Body of pancreas (tissue), 4 donors: ENCODE measurements at regions not wholly inside any gene's neighbourhood (a gene's known extent, or its start where the extent isn't known, plus 50 kb on each side); places are given as distances from the start of the nearest gene placed in this dataset.
A peak's percentile ranks its signal among the peaks of the same experiment; 100 is the strongest.

ENCODE experiments used
- ATAC-seq: fragments of 150-250 bp; one replicate; pipeline ENCODE4 v1.9.1; 2016
- DNase-seq, 4 donors: peaks; one replicate each; pipeline ENCODE4 v3.0.0-alpha.2; 2019
- H3K27ac ChIP-seq, 4 donors: fragments of 200-600 bp; sonication (generic); 1 replicate in 3 of 4; 2 replicates in 1 of 4; pipeline versions ENCODE4 v1.5.1 to v1.6.1; 2016 to 2019; ENCODE audit warnings: mild to moderate bottlenecking in 1 of 4, mixed read lengths in 1 of 4, moderate library complexity in 1 of 4
- H3K27me3 ChIP-seq, 2 donors: fragments of 200-600 bp; sonication (generic); one replicate each; pipeline ENCODE4 v1.6.0; 2016; ENCODE audit warnings: mild to moderate bottlenecking in 1 of 2
- H3K36me3 ChIP-seq, 2 donors: fragments of 200-600 bp; sonication (generic); replicated peaks in 1 of 2; 2 replicates each; pipeline ENCODE4 v1.5.1; 2016; ENCODE audit warnings: low read depth in 2 of 2; ENCODE audit not compliant: insufficient read depth in 1 of 2
- H3K4me1 ChIP-seq: fragments of 200-600 bp; sonication (generic); one replicate; pipeline ENCODE4 v1.6.0; 2016
- H3K4me3 ChIP-seq, 2 donors: fragments of 200-600 bp; sonication (generic); 1 replicate in 1 of 2; 2 replicates in 1 of 2; pipeline ENCODE4 v1.5.1; 2016 to 2019
- H3K9me3 ChIP-seq, 3 donors: fragments of 200-600 bp; sonication (generic); 1 replicate in 2 of 3; 2 replicates in 1 of 3; pipeline ENCODE4 v1.5.1; 2016
- POLR2A ChIP-seq, 3 donors: fragments of 450-650 bp; IDR thresholded peaks; one replicate each; pipeline ENCODE4 v1.6.1; 2016; ENCODE audit warnings: antibody characterized with exemption in 3 of 3, mild to moderate bottlenecking in 2 of 3
- WGBS, 2 donors: methylation state at CpG; one replicate each; pipeline ENCODE4 v1.1.5; 2017; 5-methylcytosine and 5-hydroxymethylcytosine counted together
- intact Hi-C: fragments of 100-400 bp; cut with DNase I; formaldehyde crosslinking; loops from one replicate; pipeline ENCODE4 v1.15.1; 2023
- TF ChIP-seq, protein P1 (sequence below), 7 experiments: fragments of 450-650 bp in 4 of 7; fragments of 200-600 bp in 3 of 7; sonication (generic) in 3 of 7; IDR thresholded peaks; one replicate each; pipeline ENCODE4 v1.5.1; 2016 to 2019; ENCODE audit warnings: antibody characterized with exemption in 7 of 7

DNA sequence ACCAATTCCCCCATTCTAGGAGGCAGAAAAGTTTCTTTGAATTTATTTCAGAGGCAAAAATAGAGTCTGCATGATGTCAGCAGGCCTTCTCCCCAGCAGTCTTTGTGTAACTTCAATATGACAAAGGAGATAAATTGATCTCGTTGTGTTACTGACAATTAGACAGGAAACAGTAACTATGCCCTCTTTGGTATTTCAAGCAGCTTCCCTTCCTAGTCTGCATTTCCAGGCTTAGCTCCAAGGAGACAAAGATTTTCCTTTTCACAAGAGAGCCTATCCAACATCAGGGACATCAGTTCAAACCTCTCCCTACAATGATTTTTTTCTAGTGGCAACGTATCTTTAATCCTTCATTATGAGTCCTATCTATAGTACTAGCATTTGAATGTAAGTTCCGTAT is 245.9 kb upstream of the HSF2 start:
- intact Hi-C loops = no loop called here
- H3K27me3 ChIP-seq = no peaks in the 10 kb centered on the region
- 51 to 56% methylated on average over 3 of the region's 3 CpGs for WGBS, 2 donors
- no peak for TF ChIP-seq POLR2A (IDR thresholded peaks at IDR 0.05)
- TF ChIP-seq, protein P1, sequence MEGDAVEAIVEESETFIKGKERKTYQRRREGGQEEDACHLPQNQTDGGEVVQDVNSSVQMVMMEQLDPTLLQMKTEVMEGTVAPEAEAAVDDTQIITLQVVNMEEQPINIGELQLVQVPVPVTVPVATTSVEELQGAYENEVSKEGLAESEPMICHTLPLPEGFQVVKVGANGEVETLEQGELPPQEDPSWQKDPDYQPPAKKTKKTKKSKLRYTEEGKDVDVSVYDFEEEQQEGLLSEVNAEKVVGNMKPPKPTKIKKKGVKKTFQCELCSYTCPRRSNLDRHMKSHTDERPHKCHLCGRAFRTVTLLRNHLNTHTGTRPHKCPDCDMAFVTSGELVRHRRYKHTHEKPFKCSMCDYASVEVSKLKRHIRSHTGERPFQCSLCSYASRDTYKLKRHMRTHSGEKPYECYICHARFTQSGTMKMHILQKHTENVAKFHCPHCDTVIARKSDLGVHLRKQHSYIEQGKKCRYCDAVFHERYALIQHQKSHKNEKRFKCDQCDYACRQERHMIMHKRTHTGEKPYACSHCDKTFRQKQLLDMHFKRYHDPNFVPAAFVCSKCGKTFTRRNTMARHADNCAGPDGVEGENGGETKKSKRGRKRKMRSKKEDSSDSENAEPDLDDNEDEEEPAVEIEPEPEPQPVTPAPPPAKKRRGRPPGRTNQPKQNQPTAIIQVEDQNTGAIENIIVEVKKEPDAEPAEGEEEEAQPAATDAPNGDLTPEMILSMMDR (IDR thresholded peaks at IDR 0.05) = no peak
- no peak overlapping the region for H3K4me3 ChIP-seq
- no peaks in the 10 kb centered on the region for H3K4me1 ChIP-seq
- H3K9me3 ChIP-seq = no peaks in the 10 kb centered on the region
- no peak for ATAC-seq
- no peak overlapping the region for H3K27ac ChIP-seq
- DNase-seq = no peak
- no peaks in the 10 kb centered on the region for H3K36me3 ChIP-seq

DNA sequence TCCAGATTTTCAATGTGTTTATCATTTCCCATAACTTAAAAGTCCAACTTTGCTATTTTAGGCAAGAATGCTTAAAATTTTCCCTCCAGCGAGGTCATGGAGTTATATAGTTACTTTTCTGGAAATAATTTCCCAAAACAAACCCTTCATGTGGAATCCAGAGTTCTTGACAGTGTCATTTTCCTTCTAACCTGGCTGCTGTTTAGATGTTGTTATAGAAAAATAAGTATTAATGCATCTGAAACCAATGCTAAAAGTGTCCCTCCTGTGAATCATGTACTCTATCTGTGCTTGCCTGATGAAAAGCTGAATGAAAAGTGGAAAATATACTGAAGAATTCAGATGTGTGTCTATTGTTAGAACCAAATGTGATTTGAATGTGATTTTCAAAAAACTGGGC is 245.3 kb upstream of the HSF2 start:
- Histone ChIP-seq H3K27me3 (no peaks in the 10 kb centered on the region), H3K4me3 (no peak overlapping the region), H3K4me1 (no peaks in the 10 kb centered on the region), H3K9me3 (no peaks in the 10 kb centered on the region), H3K27ac (no peak overlapping the region), H3K36me3 (no peaks in the 10 kb centered on the region)
- TF ChIP-seq, protein P1 (IDR thresholded peaks at IDR 0.05) = no peak
- TF ChIP-seq POLR2A (IDR thresholded peaks at IDR 0.05) = no peak
- DNase-seq (no peak), ATAC-seq (no peak)
- intact Hi-C loops = no loop called here
- WGBS, 2 donors = 68 to 71% methylated on average over 1 of the region's 1 CpG

DNA sequence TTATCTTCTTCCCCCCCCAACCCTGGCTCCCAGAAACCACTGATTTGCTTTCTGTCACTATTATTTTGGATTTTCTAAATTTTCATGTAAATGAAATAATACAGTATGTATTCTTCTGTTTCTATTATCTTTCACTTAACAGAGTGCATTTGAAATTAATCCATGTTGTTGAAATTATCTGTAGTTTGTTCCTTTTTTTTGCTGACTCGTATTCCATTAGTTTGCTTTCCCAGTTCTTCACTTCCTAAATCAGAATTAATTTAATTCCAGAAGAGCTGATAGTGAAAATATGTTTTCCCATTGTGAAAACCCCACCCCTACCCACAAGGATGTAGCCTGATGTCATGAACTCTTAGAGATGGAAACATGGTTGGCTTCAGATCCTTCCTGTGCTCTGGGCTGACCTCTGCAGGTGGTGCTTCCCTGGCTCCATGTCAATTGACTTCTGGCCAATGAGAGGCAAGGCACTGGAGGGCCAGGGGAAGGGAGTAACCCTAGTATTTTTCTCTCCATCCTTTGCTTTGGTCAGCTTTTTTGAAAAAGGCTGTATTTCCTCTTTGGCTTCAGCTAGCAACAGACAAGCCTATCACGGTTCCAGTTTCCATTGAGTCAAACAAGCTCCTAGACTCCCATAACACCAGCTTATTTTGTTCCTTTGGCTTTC is 244.4 kb upstream of the HSF2 start:
- ATAC-seq = no peak
- TF ChIP-seq, protein P1 (IDR thresholded peaks at IDR 0.05) = no peak
- TF ChIP-seq POLR2A (IDR thresholded peaks at IDR 0.05) = no peak

DNA sequence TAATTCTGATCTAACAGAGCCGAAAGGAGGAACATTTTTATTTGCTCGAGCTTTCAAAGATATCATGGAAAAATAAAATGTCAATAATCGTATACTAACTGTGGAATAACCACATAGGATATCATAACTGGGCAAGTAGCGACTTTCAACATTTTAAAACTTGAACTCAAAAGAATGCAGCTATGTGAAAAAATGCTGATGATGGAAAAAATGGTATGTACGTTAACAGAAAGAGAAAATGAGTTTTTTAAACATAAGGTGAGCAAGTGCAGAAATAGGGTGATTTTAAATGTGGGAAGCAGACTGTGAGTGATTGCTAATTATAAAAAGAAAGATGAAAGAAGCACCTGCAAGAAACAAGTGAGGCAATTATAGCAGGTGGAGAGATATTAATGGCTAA is 238.3 kb upstream of the HSF2 start:
- 76 to 77% methylated on average over 5 of the region's 5 CpGs for WGBS, 2 donors
- H3K9me3 ChIP-seq = no peaks in the 10 kb centered on the region
- H3K4me3 ChIP-seq = no peak overlapping the region
- no peak for ATAC-seq
- no peak for DNase-seq
- TF ChIP-seq, protein P1 (IDR thresholded peaks at IDR 0.05) = no peak
- TF ChIP-seq POLR2A (IDR thresholded peaks at IDR 0.05) = no peak
- no peaks in the 10 kb centered on the region for H3K36me3 ChIP-seq
- intact Hi-C loops = no loop called here
- no peak overlapping the region for H3K27ac ChIP-seq
- H3K4me1 ChIP-seq = no peaks in the 10 kb centered on the region
- no peaks in the 10 kb centered on the region for H3K27me3 ChIP-seq

More for the DNA sequence above, 244.4 kb upstream of the HSF2 start:
- Histone ChIP-seq H3K27me3 (no peaks in the 10 kb centered on the region), H3K4me1 (no peaks in the 10 kb centered on the region), H3K36me3 (no peaks in the 10 kb centered on the region), H3K9me3 (no peaks in the 10 kb centered on the region), H3K4me3 (no peak overlapping the region), H3K27ac (no peak overlapping the region)
- WGBS, 2 donors = 67 to 83% methylated on average over 2 of the region's 2 CpGs
- DNase-seq = peak in 2 of 4 donors; percentile 8 to 13
- intact Hi-C loops = no loop called here

DNA sequence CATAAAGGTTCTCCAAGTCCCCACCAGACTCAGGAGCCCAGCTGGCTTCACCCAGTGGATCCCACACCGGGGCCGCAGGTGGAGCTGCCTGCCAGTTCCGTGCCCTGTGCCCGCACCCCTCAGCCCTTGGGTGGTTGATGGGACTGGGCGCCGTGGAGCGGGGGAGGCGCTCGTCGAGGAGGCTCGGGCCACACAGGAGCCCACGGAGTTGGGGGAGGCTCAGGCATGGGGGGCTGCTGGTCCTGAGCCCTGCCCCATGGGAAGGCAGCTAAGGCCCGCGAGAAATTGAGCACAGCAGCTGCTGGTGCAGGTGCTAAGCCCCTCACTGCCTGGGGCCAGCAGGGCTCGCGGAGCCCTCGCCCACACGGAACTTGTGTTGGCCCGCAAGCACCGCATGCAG is 234.4 kb upstream of the HSF2 start:
- no peak overlapping the region for H3K27ac ChIP-seq
- H3K36me3 ChIP-seq = no peaks in the 10 kb centered on the region
- H3K9me3 ChIP-seq = no peaks in the 10 kb centered on the region
- no peak for DNase-seq
- TF ChIP-seq, protein P1 (IDR thresholded peaks at IDR 0.05) = no peak
- TF ChIP-seq POLR2A (IDR thresholded peaks at IDR 0.05) = no peak
- WGBS, 2 donors = 92 to 97% methylated on average over 13 to 20 of the region's 20 CpGs
- no peak overlapping the region for H3K4me3 ChIP-seq
- intact Hi-C loops = no loop called here
- ATAC-seq = no peak
- H3K4me1 ChIP-seq = peaks cover under 1% of the 10 kb centered on the region
- no peaks in the 10 kb centered on the region for H3K27me3 ChIP-seq
